SK-N-SH treated with all-trans-retinoic acid at 6 μM for 48 hours (cell line): ENCODE measurements at regions not wholly inside any gene's neighbourhood (a gene's known extent, or its start where the extent isn't known, plus 50 kb on each side); places are given as distances from the start of the nearest gene placed in this dataset.

ENCODE experiments used
- ARNTL ChIP-seq: fragments of 450-650 bp; formaldehyde crosslinking; IDR thresholded peaks from 2 replicates; pipeline ENCODE4 v1.5.0; 2020; ENCODE audit warnings: low read depth, mild to moderate bottlenecking, moderate library complexity, borderline replicate concordance
- CSRNP3 ChIP-seq: fragments of 250-450 bp; sonication (Bioruptor Pico); IDR thresholded peaks from 2 replicates; pipeline ENCODE4 v1.5.1; 2021; ENCODE audit warnings: mild to moderate bottlenecking, moderate library complexity
- PATZ1 ChIP-seq: fragments of 250-450 bp; sonication (Bioruptor Pico); IDR thresholded peaks from 2 replicates; pipeline ENCODE4 v1.8.0; 2020; ENCODE audit warnings: mild to moderate bottlenecking, moderate library complexity, borderline replicate concordance
- SNAI2 ChIP-seq: fragments of 250-450 bp; sonication (Bioruptor Pico); IDR thresholded peaks from 2 replicates; pipeline ENCODE4 v1.5.0; 2020; ENCODE audit warnings: mild to moderate bottlenecking, moderate library complexity
- TOX ChIP-seq: fragments of 250-450 bp; sonication (Bioruptor Pico); IDR thresholded peaks from 2 replicates; pipeline ENCODE4 v1.8.0; 2021; ENCODE audit warnings: mild to moderate bottlenecking, moderate library complexity, borderline replicate concordance
- TSHZ2 ChIP-seq: fragments of 250-450 bp; sonication (Bioruptor Pico); IDR thresholded peaks from 2 replicates; pipeline ENCODE4 v1.5.0; 2020; ENCODE audit warnings: mild to moderate bottlenecking, moderate library complexity

- no peak for TF ChIP-seq SNAI2 (CRISPR knock-in tag)
- no peak for TF ChIP-seq CSRNP3 (CRISPR knock-in tag)
- TF ChIP-seq TSHZ2, result no peak
- TF ChIP-seq ARNTL (CRISPR knock-in tag), result no peak
- TF ChIP-seq TOX, result no peak
- TF ChIP-seq PATZ1, result no peak
Measured at GRCh38 chr16:79328402-79329165, 272.0 kb downstream of the MAF start.
